NK-92 treated with Interleukin-12 subunit alpha and Interleukin-12 subunit beta, amount 100 ng/mL, for 24 hours (cell line): ENCODE measurements at regions not wholly inside any gene's neighbourhood (a gene's known extent, or its start where the extent isn't known, plus 50 kb on each side); places are given as distances from the start of the nearest gene placed in this dataset.
A peak's percentile ranks its signal among the peaks of the same experiment; 100 is the strongest.
"Not testable (repeated sequence)": the region's sequence is repeated elsewhere in the genome, so short reads cannot be mapped to it uniquely, and the experiment has no call there.

ENCODE experiments used
- DNase-seq: peaks from one replicate; lab custom pipeline; 2025; lab: John Stamatoyannopoulos, UW

DNA sequence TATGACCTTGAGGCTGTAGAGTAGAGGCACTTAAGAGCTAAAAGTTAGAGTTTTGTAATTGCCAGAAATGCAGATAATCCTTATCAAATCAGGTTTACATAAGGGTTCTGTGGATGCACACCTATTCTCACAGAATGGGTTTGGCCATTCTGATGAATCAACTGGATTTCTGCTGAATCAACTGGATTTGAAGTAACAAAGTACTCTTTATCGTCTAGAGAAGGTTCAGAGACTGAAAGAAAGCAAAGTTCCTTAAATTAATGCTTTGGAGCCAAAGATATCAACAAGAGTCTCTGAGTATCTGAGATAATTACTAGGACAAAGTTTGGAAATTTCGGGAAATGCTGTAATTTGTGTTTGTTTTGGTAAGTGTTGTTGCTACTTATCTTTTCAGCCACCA, 669.6 kb upstream of the ZNF608 start:
- no peak for DNase-seq

DNA sequence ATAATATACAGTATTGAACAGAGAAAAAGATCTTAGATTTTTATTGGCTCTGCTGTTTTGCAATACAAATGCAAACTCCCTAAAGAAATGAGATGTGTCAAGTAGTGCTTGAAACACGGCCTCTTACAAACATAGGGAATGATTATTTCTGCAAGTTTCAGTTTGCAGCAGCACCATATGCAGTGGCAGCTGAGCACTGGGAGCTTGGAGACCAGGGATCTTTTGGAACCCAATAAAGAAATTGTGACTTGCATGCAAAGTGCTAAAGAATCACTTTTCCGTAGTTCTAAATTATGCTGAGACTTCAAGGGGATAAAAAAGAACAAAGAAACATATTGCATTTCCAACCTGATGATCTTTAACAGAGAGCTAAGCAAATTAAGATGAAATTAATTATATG, 674.6 kb upstream of the ZNF608 start:
- no peak for DNase-seq

DNA sequence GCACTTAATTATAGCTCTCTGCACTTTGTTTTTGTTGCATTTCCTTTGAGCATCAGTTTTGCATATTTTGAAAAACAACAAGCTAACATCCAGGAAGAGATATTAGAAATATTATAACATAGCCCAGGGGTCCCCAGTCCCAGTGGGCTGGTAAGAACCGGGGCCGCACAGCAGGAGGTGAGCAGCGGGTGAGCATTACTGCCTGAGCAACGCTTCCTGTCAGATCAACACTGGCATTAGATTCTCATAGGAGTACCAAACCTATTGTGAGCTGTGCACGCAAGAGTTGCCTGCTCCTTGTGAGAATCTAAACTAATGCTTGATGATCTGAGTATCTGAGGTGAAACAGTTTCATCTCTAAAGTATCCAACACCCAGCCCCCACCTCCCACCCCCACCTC, 675.9 kb upstream of the ZNF608 start:
- DNase-seq, result no peak

DNA sequence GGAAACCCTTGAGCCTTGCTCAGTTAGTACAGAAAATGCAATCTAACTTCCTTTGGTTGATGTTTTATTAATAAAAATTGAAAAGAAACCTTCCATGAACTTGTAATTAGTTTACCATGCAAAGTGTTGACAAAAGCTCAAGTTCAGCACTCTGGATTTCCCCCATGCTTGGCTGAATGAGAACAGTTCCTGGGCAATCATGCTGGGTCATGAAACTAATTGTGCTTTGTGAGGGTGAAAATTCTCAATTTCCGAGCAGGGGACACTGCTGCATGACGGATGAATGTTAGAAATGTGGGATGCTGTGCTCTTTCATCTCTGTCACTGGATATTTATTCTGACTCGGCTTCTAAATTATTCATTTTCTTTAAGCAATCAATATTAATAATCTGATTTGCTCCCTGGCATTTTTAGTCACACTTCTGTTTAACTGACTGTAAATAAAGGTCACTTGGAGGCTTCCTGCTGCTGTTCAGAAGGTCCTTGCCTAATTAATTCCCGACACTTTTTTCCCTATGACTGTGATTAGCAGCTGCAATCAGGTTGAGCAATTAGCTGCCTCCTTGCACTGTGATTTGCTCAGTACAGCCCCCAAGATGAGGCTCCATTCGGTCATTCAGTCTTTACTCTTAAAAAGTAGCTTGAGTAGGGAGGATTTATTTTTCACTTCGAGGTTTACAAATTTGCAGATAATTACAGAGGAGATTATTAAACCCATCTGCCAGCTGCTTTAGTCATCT, 678.1 kb upstream of the ZNF608 start:
- no peak for DNase-seq

DNA sequence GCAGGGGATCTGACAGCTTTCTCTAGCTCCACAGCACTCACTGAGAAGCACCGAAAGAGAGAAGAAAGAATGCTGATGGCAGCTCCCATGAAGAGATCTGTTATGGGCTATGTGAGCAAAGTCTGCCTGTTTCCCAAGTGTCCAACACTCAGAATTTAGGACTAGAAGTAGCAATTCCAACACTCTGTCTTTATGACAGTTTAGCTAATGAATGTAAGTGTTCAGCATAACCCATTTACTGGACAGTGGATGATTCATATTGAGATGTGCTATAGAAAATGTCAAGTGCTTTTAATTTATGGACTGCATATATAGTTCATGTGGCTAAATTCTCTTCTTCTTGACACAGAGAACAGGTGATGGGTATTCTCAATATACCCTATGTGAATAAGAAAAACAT, 683.1 kb upstream of the ZNF608 start:
- no peak for DNase-seq

DNA sequence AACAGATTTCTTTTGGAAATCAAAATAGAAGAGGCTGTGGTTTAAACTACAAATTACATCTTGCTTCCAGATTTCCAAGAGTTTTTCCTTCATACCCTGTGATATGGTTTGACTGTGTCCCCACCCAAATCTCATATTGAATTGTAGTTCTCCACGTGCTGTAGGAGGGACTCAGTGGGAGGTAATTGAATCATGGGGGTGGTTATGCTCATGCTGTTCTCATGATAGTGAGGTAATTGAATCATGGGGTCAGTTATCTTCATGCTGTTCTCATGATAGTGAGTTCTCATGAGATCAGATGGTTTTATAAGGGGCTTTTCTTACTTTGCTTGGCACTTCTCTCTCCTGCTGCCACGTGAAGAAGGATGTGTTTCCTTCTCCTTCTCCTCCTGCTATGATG, 687.0 kb upstream of the ZNF608 start:
- DNase-seq, result no peak

DNA sequence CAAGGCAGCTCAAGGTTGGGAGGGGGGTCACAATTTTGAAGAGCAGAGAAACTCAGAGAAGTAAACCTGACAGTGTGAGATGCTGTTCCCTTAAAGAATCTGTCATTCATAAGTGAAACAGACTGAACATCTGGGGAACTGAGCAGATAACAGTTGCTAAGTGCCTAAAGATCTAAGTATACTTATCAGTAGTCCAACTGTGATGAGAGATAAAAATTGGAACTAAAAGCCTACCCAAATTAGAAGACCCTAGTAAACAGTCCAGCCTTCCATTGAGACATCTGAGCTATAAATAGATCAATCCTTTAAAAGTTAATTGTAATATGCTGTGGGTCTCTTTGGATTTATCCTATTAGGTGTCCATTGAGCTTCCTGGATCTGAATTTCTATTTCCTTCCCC, 692.8 kb upstream of the ZNF608 start:
- DNase-seq, result no peak

DNA sequence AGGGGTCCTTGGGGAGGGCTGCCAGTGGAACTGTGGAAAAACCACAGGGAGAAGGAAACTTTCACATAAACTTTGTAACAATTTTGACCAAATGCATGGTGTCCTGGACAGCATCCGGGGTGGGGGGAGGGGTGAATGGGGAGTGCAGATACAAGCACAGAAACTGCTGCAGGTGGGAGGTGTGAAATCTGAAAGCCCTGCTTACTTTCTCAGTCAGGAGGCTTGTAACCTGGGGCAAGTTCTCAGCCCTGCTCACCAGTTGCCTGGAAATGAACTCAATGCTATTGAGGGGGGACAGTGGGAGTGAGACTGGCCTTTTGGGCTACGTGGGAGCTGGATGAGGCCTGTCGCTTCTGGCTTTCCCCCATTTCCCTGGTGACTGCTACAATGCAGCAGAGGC, 694.5 kb upstream of the ZNF608 start:
- DNase-seq, result peak; percentile 2

DNA sequence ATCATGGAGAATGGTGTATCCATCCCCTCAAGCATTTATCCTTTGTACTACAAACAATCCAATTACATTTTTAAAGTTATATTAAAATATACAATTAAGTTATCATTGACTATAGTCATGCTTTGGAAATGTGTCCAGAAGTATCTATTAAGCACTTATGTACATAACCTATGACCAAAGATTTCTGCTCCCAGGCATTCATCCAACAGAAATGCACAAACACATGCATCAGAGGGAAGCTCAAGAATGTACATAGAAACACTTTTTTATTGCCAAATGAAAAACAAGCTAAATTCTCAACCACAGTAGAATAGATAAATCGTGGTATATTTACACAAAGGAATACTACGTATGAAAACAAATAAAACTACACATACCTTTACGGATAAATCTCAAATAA, 700.5 kb upstream of the ZNF608 start:
- no peak for DNase-seq

DNA sequence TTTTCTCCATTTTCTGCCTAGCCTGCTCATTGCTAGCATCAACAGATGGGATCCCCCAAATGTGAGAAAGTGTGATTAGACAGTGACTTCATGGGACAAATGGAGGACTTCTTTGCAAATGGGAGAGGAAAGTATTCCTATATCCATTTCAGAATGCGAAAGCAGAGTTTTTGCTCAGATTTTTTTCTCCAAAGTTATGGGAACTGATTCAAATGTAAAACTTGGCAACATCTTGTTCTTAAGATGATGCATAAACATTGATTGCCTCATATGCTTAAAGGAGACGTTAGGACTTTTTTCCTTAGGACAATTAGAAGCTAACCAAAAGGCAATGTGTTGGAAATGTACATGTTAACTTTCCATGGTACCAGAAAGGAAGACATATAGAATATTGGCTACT, 704.3 kb upstream of the ZNF608 start:
- no peak for DNase-seq

DNA sequence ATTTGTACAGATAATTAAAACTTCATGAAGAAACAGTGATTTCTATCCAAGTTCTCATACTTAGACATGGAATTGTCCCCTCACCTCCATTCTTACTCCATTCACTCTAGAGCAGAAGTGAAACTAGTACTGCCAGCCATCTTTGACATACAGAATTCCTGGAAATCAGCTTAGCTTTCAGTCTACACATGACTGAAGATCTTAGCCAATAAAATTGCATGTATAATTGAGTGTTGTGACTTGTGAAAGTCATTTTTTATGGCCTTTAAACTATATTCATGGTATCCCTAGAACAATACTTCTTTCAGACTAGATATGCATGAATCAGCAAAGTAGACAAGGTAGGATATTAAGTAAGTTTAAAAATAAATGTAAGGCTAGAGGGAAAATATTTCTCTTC, 705.2 kb upstream of the ZNF608 start:
- no peak for DNase-seq

DNA sequence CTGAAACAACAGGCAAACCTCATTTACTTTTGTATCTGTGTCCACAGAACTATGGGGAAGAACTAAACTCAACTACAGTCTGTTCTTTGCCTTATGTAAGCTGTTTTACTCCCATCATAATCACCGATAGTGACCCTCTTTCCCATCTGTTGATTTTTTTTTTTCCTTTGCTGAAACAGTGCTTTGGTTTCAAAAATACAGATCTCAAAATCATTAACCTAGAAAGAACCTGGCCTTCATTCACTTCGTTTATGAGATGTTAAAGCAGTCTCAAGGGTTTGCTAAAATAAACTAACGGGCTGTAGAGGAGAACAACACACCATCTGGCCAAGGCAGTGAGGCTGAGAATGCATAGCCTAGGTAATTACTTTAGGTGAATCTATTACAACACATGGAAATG, 706.6 kb upstream of the ZNF608 start:
- DNase-seq, result no peak

DNA sequence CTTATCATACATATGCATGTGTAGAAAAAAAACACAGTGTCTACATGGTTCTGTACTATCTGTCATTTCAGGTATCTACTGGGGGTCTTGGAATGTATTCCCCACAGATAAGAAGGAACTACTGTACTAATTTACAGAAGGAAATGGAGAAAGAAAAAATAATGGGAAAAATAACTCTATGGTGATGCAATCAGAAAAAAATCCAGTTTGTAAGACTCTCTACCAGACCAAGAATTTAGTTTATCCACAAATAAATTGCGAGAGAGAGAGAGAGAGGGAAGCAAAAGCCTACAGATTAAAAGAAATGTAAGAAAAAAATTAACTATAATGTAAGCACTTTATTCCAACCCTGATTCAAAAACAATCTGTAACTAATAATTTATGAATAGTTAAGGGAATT, 708.6 kb upstream of the ZNF608 start:
- DNase-seq, result no peak

DNA sequence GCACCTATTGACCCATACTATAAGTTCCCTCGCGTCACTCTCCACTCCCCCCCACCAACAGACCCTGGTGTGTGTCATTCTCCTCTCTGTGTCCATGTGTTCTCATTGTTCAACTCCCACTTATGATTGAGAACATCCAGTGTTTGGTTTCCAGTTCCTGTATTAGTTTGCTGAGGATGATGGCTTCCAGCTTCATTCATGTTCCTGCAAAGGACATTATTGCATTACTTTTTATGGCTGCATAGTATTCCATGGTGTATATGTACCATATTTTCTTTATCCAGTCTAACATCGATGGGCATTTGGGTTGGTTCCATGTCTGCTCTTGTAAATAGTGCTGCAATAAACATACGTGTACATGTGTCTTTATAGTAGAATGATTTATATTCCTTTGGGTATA, 709.6 kb upstream of the ZNF608 start:
- DNase-seq, result not testable (repeated sequence)

DNA sequence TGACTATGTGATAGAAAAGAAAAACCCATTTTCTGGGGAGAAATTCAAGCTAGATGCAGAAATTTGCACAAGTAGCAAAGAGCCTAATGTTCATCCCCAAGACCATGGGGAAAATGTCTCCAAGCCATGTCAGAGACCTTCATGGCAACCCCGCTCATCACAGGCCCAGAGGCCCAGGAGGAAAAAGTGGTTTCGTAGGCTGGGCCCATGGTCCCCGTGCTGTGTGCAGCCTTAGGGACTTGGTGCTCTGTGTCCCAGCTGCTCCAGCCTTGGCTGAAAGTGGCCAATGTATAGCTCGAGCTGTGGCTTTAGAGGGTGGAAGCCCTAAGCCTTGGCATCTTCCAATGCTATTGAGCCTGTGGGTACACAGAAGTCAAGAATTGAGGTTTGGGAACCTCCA, 711.2 kb upstream of the ZNF608 start:
- no peak for DNase-seq

DNA sequence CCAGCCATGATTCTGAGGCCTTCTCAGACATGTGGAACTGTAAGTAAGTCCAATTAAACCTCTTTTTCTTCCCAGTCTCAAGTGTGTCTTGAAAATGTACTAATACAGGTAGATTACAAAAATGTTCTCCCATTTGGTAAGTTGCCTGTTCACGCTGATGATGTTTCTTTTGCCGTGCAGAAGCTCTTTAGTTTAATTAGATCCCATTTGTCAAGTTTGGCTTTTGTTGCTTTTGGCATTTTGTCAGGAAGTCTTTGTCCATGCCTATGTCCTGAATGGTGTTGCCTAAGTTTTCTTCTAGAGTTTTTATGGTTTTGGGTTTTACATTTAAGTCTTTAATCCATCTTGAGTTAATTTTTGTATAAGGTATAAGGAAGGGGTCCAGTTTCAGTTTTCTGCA, 712.5 kb upstream of the ZNF608 start:
- not testable (repeated sequence) for DNase-seq

DNA sequence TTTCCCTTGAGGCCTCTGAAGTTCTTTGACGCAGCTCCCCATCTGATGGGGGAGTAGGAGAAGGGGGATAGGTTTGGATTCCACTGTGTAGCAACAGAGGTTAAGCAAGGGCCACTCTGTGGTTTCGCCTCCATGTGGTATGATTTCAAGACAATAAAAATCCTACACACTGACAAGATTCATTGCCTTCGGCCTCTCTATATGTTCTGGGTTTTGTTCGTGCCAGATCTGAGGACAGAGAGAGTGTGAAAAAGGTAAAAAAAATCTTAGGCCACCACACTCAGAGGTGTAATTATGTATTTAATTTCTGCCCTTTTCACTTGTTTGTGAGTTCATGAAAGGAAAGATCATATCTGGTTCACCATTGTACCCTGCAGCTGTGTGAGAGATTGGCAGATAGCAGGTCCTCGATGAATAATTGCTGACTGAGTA, 715.2 kb upstream of the ZNF608 start:
- no peak for DNase-seq

DNA sequence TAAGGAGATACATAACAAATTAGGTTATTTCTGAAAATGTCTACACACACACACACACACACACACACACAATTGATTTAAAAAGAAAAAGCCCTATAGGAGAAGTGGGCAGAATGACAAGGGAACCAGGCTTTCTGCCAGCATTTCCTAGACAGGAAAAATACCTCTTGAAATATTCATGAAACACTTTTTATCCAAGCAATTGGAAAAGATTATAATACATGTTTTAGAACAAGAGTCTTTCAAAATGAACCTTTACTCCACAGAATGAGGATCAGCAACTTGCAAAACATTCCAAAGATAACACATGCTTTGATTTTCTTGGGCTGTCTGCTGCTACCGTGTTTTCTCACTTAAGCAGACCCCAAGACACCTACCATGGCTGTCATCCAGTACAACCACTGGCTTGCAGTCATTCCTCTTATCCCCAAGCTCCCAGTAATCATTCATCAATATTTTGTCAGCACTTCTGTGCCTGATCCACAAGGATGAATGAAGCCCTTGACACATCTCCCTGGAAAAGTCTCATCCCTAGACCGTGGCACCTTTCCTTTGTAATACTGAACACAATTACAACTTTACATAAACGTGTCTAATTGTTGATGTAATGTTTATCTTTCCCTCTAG, 717.1 kb upstream of the ZNF608 start:
- DNase-seq, result no peak

DNA sequence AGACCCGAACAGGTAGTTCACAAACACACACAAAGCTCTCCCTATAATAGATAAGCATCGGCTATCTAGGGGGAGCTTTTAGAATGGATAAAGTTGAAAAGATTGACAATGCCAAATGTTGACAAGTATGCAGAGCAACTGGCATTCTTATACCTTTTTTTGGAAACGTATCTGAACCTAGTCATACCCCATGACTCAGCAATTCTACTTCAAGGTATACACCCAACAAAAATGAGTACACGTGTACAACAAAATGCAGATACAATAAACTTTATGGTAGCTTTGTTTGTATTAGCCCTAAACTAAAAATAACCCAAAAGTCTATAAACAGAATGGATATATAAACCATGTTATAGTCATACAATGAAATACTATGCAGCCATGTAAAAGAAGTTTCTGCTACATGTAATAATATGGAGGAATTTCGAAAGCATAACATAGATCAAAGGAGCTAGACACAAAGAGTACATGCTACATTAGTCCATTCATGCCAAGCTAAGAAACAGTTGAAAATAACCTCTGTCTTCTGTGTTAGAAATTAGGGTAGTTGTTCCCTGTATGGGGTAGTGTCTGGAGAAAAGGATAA, 718.5 kb upstream of the ZNF608 start:
- no peak for DNase-seq

DNA sequence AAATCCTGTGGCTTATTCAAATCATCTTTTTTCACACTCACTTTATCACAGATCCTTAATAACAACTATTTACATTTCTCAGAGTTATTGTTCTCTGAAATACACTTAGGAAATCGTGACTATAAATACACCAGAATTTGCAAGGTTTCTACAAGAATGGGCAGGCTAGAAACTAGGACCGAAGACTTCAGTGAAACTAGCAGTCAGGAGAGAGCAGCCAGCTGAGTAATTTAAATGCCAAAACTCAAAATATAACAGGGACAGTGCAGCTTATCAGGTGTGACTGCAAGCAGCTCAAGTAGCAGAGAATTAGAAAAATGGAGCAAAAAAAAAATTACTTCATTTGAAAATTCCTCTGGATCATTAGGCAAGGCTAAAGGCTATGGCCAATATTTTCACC, 719.3 kb upstream of the ZNF608 start:
- DNase-seq, result no peak

DNA sequence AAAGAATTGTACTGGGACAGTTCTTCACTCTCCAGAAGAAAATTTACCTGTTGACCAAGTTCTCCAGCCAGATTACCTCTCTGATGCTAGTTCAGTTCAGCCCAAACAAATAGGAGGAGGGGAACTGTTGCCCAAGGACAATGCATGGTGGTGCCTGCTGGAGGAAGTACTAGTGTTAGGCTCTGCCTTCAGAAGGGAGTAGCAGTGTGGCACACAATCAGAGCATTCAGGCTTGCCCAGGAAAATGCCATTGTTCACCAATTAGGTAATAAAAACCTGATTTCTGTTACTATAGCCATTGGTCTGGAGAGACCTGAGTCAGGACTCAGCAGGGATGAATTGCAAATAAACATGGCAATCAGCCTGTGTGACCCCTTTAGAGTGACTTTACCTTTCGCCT, 720.8 kb upstream of the ZNF608 start:
- DNase-seq, result no peak

DNA sequence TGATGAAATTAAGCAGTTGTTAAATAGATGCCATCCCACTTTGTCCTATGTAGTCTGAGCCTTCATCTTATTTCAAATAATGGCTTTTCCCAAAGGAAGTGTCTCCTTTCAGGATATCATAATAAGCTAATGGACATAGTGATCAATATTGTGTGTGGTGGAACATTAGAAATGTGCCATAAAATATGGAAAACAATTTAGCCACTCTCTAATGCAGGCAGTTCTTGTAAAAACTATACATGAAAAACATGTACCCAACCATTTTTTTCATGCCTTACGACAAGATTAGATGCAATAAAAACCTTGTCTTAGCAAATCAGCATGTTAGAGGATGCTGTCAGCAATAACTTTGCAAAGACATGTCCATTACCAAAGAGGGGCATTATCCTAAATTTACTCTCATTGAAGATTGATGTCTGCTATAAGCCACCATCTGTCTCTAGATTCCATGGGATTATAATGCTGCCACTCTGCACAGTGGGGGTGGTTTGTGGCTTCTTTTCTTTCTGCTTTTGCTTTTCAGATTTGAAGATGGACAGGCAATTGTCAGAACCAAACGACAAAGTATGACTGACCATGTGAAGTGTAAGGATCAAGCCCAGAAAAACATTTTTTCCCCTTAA, 724.0 kb upstream of the ZNF608 start:
- DNase-seq, result no peak

DNA sequence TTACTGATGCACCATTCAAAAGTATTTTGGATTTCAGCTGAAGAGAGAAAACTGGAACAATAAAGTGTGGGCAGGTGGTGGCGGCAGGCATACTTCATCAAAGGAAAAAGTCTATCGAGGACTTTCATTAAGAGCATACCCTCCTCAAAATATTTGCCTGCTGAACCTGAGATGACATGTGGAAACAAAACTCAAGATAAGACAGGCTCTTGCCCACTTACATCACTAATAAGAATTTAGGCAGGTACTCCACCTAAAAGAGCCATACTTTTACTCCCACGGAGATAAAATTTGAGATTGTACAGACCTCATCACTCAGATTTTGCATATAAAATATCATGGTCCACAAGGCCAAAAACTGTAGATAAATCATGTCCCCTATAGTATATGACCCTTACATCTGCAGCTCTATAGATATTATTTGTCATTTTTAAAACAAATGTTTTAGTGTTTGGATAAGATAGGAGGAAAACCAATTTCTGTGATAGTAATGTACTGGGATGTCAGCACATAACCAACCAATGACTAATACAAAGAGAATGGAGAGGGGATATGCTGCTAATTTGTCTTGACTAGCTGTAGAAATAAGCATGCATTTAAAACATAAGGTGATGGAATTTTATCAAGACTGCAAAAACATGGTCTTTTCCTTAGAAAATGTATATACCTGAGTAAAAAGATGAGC, 730.6 kb upstream of the ZNF608 start:
- DNase-seq, result no peak
